Urothelium cell line (cell line): ENCODE measurements at regions not wholly inside any gene's neighbourhood (a gene's known extent, or its start where the extent isn't known, plus 50 kb on each side); places are given as distances from the start of the nearest gene placed in this dataset.

Experiments used
- DNase-seq: peaks from one replicate; pipeline ENCODE4 v3.0.0; 2011; ENCODE audit warnings: low spot score, mixed read lengths
- FAIRE-seq: peaks from 2 replicates; lab custom pipeline; 2011; peaks lifted over from hg19 to GRCh38; lab: Jason Lieb, UNC

GRCh38 chr1:199298825-199299224 is 660.0 kb downstream of the PTPRC start:
- no peak for DNase-seq

DNA sequence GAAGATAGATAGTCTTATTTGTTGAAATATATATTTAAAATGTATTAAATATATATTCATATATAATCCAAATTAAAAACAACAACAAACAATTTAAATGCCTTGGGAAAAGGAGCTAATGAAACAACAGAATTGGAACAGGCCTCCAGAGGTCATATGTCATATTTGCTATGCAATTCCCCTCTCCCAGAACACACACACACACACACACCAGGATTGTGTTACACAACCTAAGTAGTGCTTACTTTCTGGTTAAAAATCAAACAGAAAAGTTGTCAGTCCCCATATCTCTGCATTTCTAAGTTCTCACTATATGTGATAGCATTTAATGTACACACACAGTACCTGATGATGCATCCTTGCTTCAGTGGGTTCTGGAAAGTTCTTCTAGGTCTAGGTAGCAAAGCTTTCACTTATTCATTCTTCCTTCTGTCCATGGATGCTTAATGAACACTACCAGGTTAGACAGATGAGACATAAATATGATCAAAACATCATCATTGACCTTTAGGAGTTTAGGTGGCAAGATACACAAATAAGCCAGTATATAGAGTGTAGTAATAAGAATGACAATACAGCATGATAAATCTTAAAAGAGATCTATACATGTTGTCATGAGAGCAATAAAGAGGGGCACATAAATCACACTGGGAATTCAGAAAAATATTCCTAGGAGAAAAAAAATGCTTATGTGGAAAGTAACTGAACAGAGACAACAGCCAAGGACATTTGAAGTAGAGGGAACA is 662.8 kb downstream of the PTPRC start:
- no peak for DNase-seq
- FAIRE-seq: no peak

More at GRCh38 chr1:199298825-199299224, 660.0 kb downstream of the PTPRC start:
- FAIRE-seq: no peak

DNA sequence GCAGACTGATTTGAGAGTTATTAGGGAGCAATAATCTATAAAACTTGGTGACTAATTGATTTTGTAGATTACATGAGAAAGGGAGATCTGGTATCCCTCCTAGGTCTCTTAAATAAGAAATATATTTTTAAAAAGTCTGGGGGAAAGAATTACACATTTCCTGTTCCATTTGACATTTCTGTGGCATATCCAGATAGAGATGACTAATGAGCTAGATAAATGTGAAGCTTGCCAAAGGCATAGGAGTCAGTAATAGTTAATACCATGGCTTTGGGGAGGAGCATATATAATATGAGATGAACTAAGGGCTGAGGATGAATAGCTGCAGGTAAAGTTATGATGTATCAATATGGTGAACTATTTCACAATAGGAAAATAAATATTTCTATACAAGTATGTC is 663.7 kb downstream of the PTPRC start:
- DNase-seq (no peak), FAIRE-seq (no peak)

DNA sequence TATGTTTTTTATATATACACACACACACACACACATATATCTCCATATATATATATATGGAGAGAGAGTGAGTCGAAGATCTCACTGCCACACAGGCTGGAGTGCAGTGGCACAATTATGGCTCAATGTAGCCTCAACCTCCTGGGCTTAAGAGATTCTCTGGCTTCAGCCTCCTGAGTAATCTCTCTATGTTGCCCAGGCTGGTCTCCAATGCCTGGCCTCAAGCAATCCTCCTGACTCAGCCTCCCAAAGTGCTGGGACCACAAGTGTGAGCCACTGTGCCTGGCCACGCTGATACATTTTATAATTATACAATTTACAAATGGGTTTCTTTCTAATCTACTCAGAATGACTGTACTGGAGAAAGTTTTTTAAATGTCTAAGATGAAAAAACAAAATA is 664.2 kb downstream of the PTPRC start:
- no peak for DNase-seq
- FAIRE-seq: no peak

DNA sequence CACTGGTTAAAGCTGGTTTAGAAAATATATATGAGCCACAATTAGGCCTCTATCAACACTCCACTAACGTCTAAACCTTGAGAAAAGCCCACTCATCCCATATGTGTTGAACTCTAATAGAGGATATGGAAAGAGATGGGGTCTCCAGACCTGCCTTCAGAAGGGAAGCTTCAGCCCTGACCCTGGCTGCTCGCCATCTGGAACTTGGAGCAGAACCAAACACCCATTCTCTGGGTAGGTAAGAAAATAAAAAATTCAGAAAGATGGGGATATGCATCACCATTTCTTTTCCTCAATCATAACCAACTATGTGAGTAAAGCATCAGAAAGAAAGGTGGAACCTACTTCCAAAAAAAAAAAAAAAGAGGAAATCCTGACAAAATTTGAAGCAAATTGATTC is 666.2 kb downstream of the PTPRC start:
- no peak for FAIRE-seq
- no peak for DNase-seq

GRCh38 chr1:199307496-199308264 is 668.8 kb downstream of the PTPRC start:
- FAIRE-seq: no peak

GRCh38 chr1:199308349-199308846 is 669.6 kb downstream of the PTPRC start:
- no peak for FAIRE-seq
- no peak for DNase-seq

More at GRCh38 chr1:199307496-199308264, 668.8 kb downstream of the PTPRC start:
- DNase-seq: no peak

GRCh38 chr1:199310708-199311107 is 671.9 kb downstream of the PTPRC start:
- DNase-seq: no peak

GRCh38 chr1:199311478-199312262 is 672.8 kb downstream of the PTPRC start:
- DNase-seq: no peak
- no peak for FAIRE-seq

More at GRCh38 chr1:199310708-199311107, 671.9 kb downstream of the PTPRC start:
- FAIRE-seq: no peak

- DNase-seq (no peak), FAIRE-seq (no peak)
These were observed 673.8 kb downstream of the PTPRC start for GRCh38 chr1:199312626-199313025.

DNA sequence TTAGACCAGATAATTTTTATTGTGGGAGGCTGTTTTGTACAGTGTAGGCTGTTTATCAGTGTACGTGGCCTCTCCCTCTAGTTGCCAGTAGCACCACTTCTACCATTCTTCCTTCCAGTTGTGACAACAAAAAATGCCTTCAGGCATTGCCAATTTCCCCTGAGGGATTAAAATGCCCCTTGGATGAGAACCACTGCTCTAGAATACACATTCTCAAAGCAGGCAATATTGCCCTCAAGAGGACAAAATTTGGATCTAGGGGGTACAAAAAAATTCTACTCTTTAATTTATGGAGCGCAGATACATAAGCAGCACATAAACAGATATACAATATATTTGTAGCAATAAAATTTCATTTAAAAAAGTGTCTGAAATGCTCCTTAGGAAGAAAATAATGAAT is 674.6 kb downstream of the PTPRC start:
- no peak for FAIRE-seq
- no peak for DNase-seq

- no peak for DNase-seq
- no peak for FAIRE-seq
These were observed 680.5 kb downstream of the PTPRC start for GRCh38 chr1:199319341-199319740.

GRCh38 chr1:199322278-199322677 is 683.4 kb downstream of the PTPRC start:
- DNase-seq (no peak), FAIRE-seq (no peak)

- FAIRE-seq (no peak), DNase-seq (no peak)
These were observed 694.3 kb upstream of the NR5A2 start for GRCh38 chr1:199333180-199333579.

DNA sequence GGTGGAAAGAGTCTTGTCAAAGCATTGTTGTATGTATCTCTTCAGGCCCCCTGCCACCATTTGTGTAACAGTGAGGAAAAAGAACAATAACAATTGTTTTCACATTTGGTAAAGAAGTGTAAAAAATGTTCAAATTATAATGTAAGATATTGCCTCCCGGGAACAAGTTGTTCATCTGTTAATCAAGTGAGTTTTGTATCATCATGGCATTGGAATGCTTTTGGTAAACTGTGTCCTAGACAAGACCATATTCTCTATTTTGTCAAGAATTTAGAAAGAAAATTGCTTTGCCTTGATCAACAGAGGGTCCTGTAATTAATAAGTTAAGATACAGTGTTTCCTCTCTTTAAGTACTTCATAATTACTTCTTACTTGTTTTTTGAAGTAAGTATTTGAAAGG is 692.0 kb upstream of the NR5A2 start:
- FAIRE-seq: no peak
- DNase-seq: no peak

- FAIRE-seq (no peak), DNase-seq (no peak)
These were observed 690.5 kb upstream of the NR5A2 start for GRCh38 chr1:199336745-199337640.

DNA sequence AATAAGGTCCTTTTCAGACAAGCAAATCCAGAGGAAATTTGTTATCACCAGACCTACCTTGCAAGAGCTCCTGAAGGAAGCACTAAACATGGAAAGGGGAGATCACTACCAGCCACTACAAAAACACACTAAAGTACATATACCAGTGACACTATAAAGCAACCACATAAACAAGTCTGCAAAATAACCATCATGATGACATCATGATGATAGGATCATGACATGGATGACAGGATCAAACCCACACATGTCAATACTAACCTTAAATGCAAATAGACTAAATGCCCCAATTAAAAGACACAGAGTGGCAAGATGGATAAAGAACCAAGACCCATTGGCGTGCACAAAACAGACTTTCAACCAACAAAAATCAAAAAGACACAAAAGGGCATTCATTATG is 688.8 kb upstream of the NR5A2 start:
- no peak for FAIRE-seq
- no peak for DNase-seq

- DNase-seq (no peak), FAIRE-seq (no peak)
These were observed 675.2 kb upstream of the NR5A2 start for GRCh38 chr1:199352351-199352750.

GRCh38 chr1:199353906-199354305 is 673.6 kb upstream of the NR5A2 start:
- DNase-seq (no peak), FAIRE-seq (no peak)

- DNase-seq (no peak), FAIRE-seq (no peak)
These were observed 670.9 kb upstream of the NR5A2 start for GRCh38 chr1:199356561-199356960.
